Panc1 (cell line): ENCODE measurements at regions not wholly inside any gene's neighbourhood (a gene's known extent, or its start where the extent isn't known, plus 50 kb on each side); places are given as distances from the start of the nearest gene placed in this dataset.
"Not testable (repeated sequence)": the region's sequence is repeated elsewhere in the genome, so short reads cannot be mapped to it uniquely, and the experiment has no call there.

Experiments
- ATAC-seq: fragments of 200-7000 bp; cut with Tn5 transposase; 2 replicates; pipeline ENCODE4 v1.9.1; 2020; ENCODE audit warnings: mild to moderate bottlenecking, moderate library complexity
- BruUV-seq: library from RNA; stranded (reverse); fragments of 400-500 nt; replicated peaks from 2 replicates; lab custom pipeline; 2021; lab: Mats Ljungman, UMichigan
- CTCF ChIA-PET: fragments of 300-600 bp; sonication (Branson Sonifier 250); formaldehyde crosslinking; loops from one replicate; lab custom pipeline; 2022; ENCODE audit warnings: antibody characterized with exemption; lab: Charles Lee
- POLR2A ChIA-PET: fragments of 300-600 bp; sonication (Branson Sonifier 250); formaldehyde crosslinking; loops from one replicate; lab custom pipeline; 2022; ENCODE audit warnings: antibody characterized with exemption; lab: Charles Lee
- DNase-seq: peaks from one replicate; pipeline ENCODE4 v3.0.0-alpha.2; 2010; ENCODE audit warnings: low read depth, low spot score
- H3K27ac ChIP-seq: 2 replicates; pipeline ENCODE4 v1.5.1; 2011; ENCODE audit warnings: mild to moderate bottlenecking, low read length, inconsistent platforms
- H3K27me3 ChIP-seq: fragments of 200-500 bp; sonication (Bioruptor generic); 2 replicates; pipeline ENCODE4 v1.6.0; 2014; ENCODE audit warnings: low read length, inconsistent platforms; ENCODE audit not compliant: control insufficient read depth, insufficient read depth
- H3K36me3 ChIP-seq: fragments of 200-500 bp; sonication (Bioruptor generic); 2 replicates; pipeline ENCODE4 v1.5.1; 2014; ENCODE audit warnings: inconsistent platforms, mild to moderate bottlenecking, low read length, moderate library complexity; ENCODE audit not compliant: control insufficient read depth, insufficient read depth
- H3K4me1 ChIP-seq: 2 replicates; pipeline ENCODE4 v1.5.1; 2011; ENCODE audit warnings: inconsistent platforms, mild to moderate bottlenecking, low read length, moderate library complexity; ENCODE audit not compliant: control insufficient read depth, insufficient read depth
- H3K4me3 ChIP-seq, 2 experiments: 2 replicates each; pipeline ENCODE4 v1.5.1; 2011 to 2012; ENCODE audit warnings: low read depth in 2 of 2, low read length in 2 of 2, mild to moderate bottlenecking in 2 of 2, inconsistent platforms in 1 of 2, moderate library complexity in 1 of 2
- H3K9me3 ChIP-seq: fragments of 200-500 bp; sonication (Bioruptor generic); 2 replicates; pipeline ENCODE4 v1.5.1; 2014; ENCODE audit warnings: low read depth, mild to moderate bottlenecking, inconsistent platforms, low read length, moderate library complexity; ENCODE audit not compliant: control insufficient read depth, insufficient read depth
- CTCF ChIP-seq: fragments of 450-650 bp; IDR thresholded peaks from 2 replicates; pipeline ENCODE4 v1.5.1; 2017; ENCODE audit warnings: mild to moderate bottlenecking
- POLR2AphosphoS5 ChIP-seq: IDR thresholded peaks from 2 replicates; pipeline ENCODE4 v1.6.1; 2012; ENCODE audit warnings: mild to moderate bottlenecking, low read depth, low read length, moderate library complexity
- REST ChIP-seq, 2 experiments: IDR thresholded peaks; 2 replicates each; pipeline ENCODE4 v1.6.1; 2011 to 2012; ENCODE audit warnings: low read depth in 2 of 2, control low read depth in 1 of 2, low read length in 1 of 2, mild to moderate bottlenecking in 1 of 2, moderate library complexity in 1 of 2; ENCODE audit not compliant: insufficient read depth in 1 of 2
- SIN3A ChIP-seq: IDR thresholded peaks from 2 replicates; pipeline ENCODE4 v1.6.1; 2012; ENCODE audit warnings: low read depth, mild to moderate bottlenecking, low read length, moderate library complexity, borderline replicate concordance; ENCODE audit not compliant: insufficient read depth
- TCF7L2 ChIP-seq: IDR thresholded peaks from 2 replicates; pipeline ENCODE4 v1.6.1; 2011; ENCODE audit warnings: mild to moderate bottlenecking, low read depth, low read length, inconsistent platforms
- in situ Hi-C: cut with HindIII; loops from 2 replicates; pipeline ENCODE4 v1.10.0; 2016; ENCODE audit warnings: low sequenced_read_pairs, low pct_unique_long_range_greater_than_20kb
- intact Hi-C: fragments of 100-400 bp; cut with micrococcal nuclease; formaldehyde crosslinking; loops from one replicate; pipeline ENCODE4 v1.10.0; 2022; ENCODE audit not compliant: unreplicated experiment

GRCh38 chr10:63843107-63843506 lies 321.9 kb downstream of the REEP3 start:
- CTCF ChIA-PET: interaction anchor here (0.6 kb wide), 1 partner anchor 28 kb away, joined by 4 read pairs; no protein-coding TSS in a partner anchor
- intact Hi-C loops (no loop called here), in situ Hi-C loops (no loop called here)
- no peak for TF ChIP-seq REST (IDR thresholded peaks at IDR 0.05; ENCODE audit: insufficient read depth in 1 of 2, low read depth in 2 of 2, low read length in 1 of 2)
- no peak for TF ChIP-seq SIN3A
- no peak for TF ChIP-seq TCF7L2
- TF ChIP-seq POLR2AphosphoS5: no peak
- no peak for TF ChIP-seq CTCF
- no peak for ATAC-seq
- H3K27ac ChIP-seq: no peak overlapping the region
- H3K4me3 ChIP-seq: no peak overlapping the region
- H3K9me3 ChIP-seq: no peaks in the 10 kb centered on the region
- H3K36me3 ChIP-seq: no peaks in the 10 kb centered on the region
- BruUV-seq: no TSS peak
- no peaks in the 10 kb centered on the region for H3K4me1 ChIP-seq
- peaks cover 28% of the 10 kb centered on the region for H3K27me3 ChIP-seq
- no peak for DNase-seq
- POLR2A ChIA-PET: no interaction called here

- H3K36me3 ChIP-seq, H3K27ac ChIP-seq, H3K4me1 ChIP-seq, H3K27me3 ChIP-seq, ATAC-seq, in situ Hi-C loops, H3K9me3 ChIP-seq, intact Hi-C loops, CTCF ChIA-PET, H3K4me3 ChIP-seq, DNase-seq, POLR2A ChIA-PET, BruUV-seq: not testable (repeated sequence)
These were observed 327.7 kb downstream of the REEP3 start for GRCh38 chr10:63848871-63849270.

- TF ChIP-seq SIN3A: no peak
- no peak for TF ChIP-seq POLR2AphosphoS5
- no peak for TF ChIP-seq CTCF
- no peak for TF ChIP-seq TCF7L2
- no peak for TF ChIP-seq REST (IDR thresholded peaks at IDR 0.05; ENCODE audit: insufficient read depth in 1 of 2, low read depth in 2 of 2, low read length in 1 of 2)
- in situ Hi-C loops (no loop called here), intact Hi-C loops (no loop called here)
- Histone ChIP-seq H3K36me3 (no peaks in the 10 kb centered on the region), H3K27ac (no peak overlapping the region), H3K4me3 (no peak overlapping the region), H3K27me3 (peaks cover 21% of the 10 kb centered on the region), H3K4me1 (peaks cover 10% of the 10 kb centered on the region), H3K9me3 (no peaks in the 10 kb centered on the region)
- POLR2A ChIA-PET: no interaction called here
- CTCF ChIA-PET: no interaction called here
- BruUV-seq: no TSS peak
- ATAC-seq (no peak), DNase-seq (no peak)
These were observed 341.7 kb downstream of the REEP3 start for GRCh38 chr10:63862860-63863259.
